ENCODE measurements at regions not wholly inside any gene's neighbourhood (a gene's known extent, or its start where the extent isn't known, plus 50 kb on each side); places are given as distances from the start of the nearest gene placed in this dataset.

- H3K27me3 ChIP-seq: no peaks in the 10 kb centered on the region
- no peak overlapping the region for H3K27ac ChIP-seq
- TF ChIP-seq CTCF (IDR thresholded peaks at IDR 0.05): no peak
- DNase-seq (no peak), ATAC-seq (no peak)
- H3K9me3 ChIP-seq: no peaks in the 10 kb centered on the region
- no peaks in the 10 kb centered on the region for H3K36me3 ChIP-seq
- intact Hi-C loops (cut with DNase I): no loop called here
- H3K4me3 ChIP-seq: no peak overlapping the region
- H3K4me1 ChIP-seq: no peaks in the 10 kb centered on the region
- WGBS, 2 donors: 83 to 89% methylated on average over 3 of the region's 3 CpGs
Observed at GRCh38 chr4:148776941-148777340, 334.7 kb upstream of the NR3C2 start.

GRCh38 chr4:148774134-148774533, 331.9 kb upstream of the NR3C2 start:
- 91 to 92% methylated on average over 3 of the region's 3 CpGs for WGBS, 2 donors
- intact Hi-C loops (cut with DNase I): no loop called here
- no peak for DNase-seq

GRCh38 chr4:148773313-148773712, 331.1 kb upstream of the NR3C2 start:
- no peak for ATAC-seq
- 92 to 98% methylated on average over 2 of the region's 2 CpGs for WGBS, 2 donors

More at GRCh38 chr4:148774134-148774533, 331.9 kb upstream of the NR3C2 start:
- Histone ChIP-seq H3K27ac (no peak overlapping the region), H3K4me3 (no peak overlapping the region), H3K9me3 (no peaks in the 10 kb centered on the region), H3K36me3 (no peaks in the 10 kb centered on the region), H3K4me1 (no peaks in the 10 kb centered on the region), H3K27me3 (no peaks in the 10 kb centered on the region)
- no peak for TF ChIP-seq CTCF (IDR thresholded peaks at IDR 0.05)
- ATAC-seq: no peak

GRCh38 chr4:148770848-148771247, 328.6 kb upstream of the NR3C2 start:
- no peak overlapping the region for H3K4me3 ChIP-seq
- no peaks in the 10 kb centered on the region for H3K4me1 ChIP-seq
- no peaks in the 10 kb centered on the region for H3K9me3 ChIP-seq
- no peak for DNase-seq
- no peaks in the 10 kb centered on the region for H3K36me3 ChIP-seq
- H3K27me3 ChIP-seq: no peaks in the 10 kb centered on the region
- TF ChIP-seq CTCF (IDR thresholded peaks at IDR 0.05): no peak
- H3K27ac ChIP-seq: no peak overlapping the region
- peak in 3 of 8 donors; percentile 49 to 68 (median 58) for ATAC-seq
- intact Hi-C loops (cut with DNase I): no loop called here

More at GRCh38 chr4:148773313-148773712, 331.1 kb upstream of the NR3C2 start:
- no peak overlapping the region for H3K4me3 ChIP-seq
- DNase-seq: no peak
- H3K27me3 ChIP-seq: no peaks in the 10 kb centered on the region
- H3K4me1 ChIP-seq: no peaks in the 10 kb centered on the region
- intact Hi-C loops (cut with DNase I): no loop called here
- H3K36me3 ChIP-seq: no peaks in the 10 kb centered on the region
- TF ChIP-seq CTCF (IDR thresholded peaks at IDR 0.05): no peak
- H3K27ac ChIP-seq: no peak overlapping the region
- no peaks in the 10 kb centered on the region for H3K9me3 ChIP-seq

DNA sequence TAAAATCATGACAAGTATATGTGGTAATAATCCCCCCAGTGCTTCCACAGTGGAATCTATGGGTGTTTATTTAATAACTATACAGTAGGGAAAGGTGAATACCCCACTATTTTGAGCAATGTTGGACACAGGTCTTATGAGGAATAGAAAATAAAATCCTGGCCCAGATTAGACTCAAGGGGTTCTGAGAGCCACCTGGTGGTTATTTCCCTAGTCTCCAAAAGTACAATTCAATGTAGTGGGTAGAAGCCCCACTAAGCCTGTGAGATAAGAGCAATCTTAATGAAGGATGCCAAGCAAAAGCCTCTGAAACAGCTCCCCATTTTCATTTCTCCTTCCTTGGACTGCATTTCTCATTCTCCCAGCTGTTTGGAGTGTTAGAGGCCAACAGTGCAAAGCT, 328.2 kb upstream of the NR3C2 start:
- ATAC-seq (peak in 1 of 8 donors; percentile 17), DNase-seq (no peak)
- no peak overlapping the region for H3K27ac ChIP-seq
- no peaks in the 10 kb centered on the region for H3K27me3 ChIP-seq
- intact Hi-C loops (cut with DNase I): no loop called here
- H3K9me3 ChIP-seq: no peaks in the 10 kb centered on the region
- peak in 5 of 9 donors; percentile 17 to 44 (median 21) for TF ChIP-seq CTCF (IDR thresholded peaks at IDR 0.05)
- no peaks in the 10 kb centered on the region for H3K36me3 ChIP-seq
- no peak overlapping the region for H3K4me3 ChIP-seq
- no peaks in the 10 kb centered on the region for H3K4me1 ChIP-seq
